SK-N-SH (cell line): ENCODE measurements at regions not wholly inside any gene's neighbourhood (a gene's known extent, or its start where the extent isn't known, plus 50 kb on each side); places are given as distances from the start of the nearest gene placed in this dataset.
"Not testable (repeated sequence)": the region's sequence is repeated elsewhere in the genome, so short reads cannot be mapped to it uniquely, and the experiment has no call there.

Source experiments
- CTCF ChIA-PET: fragments of 300-600, 350-600 bp; formaldehyde crosslinking; extraction: SDS; loops from one replicate; lab custom pipeline; 2021; lab: Yijun Ruan, JAX
- POLR2A ChIA-PET: fragments of 350-600 bp; sonication (Branson Sonifier 250); formaldehyde crosslinking; extraction: SDS; loops from one replicate; lab custom pipeline; 2020; ENCODE audit warnings: antibody characterized with exemption, inconsistent platforms; lab: Yijun Ruan, JAX
- DNase-seq: peaks from one replicate; pipeline ENCODE4 v3.0.0; 2012
- H2AFZ ChIP-seq: fragments of 200-600 bp; sonication (generic); 2 replicates; pipeline ENCODE4 v1.8.1; 2016; ENCODE audit warnings: antibody characterized with exemption, mild to moderate bottlenecking, low read depth
- H3F3A ChIP-seq: fragments of 200-600 bp; sonication (generic); replicated peaks from 2 replicates; pipeline ENCODE3; 2016; ENCODE audit warnings: antibody characterized with exemption, mild to moderate bottlenecking; ENCODE audit not compliant: insufficient read depth
- H3K27ac ChIP-seq, 2 experiments: fragments of 200-500 bp in 1 of 2; fragments of 200-600 bp in 1 of 2; sonication (Bioruptor generic) in 1 of 2; sonication (generic), shearing (Covaris generic) in 1 of 2; 2 replicates each; pipeline versions ENCODE4 v1.5.1 to v1.6.1; 2014 to 2016; ENCODE audit warnings: low read depth in 2 of 2, inconsistent platforms in 1 of 2, low read length in 1 of 2, mild to moderate bottlenecking in 1 of 2, mixed read lengths in 1 of 2
- H3K27me3 ChIP-seq: fragments of 200-600 bp; sonication (generic), shearing (Covaris generic); 2 replicates; pipeline ENCODE4 v1.6.1; 2016; ENCODE audit warnings: mixed run types; ENCODE audit not compliant: insufficient read depth
- H3K36me3 ChIP-seq, 2 experiments: fragments of 200-500 bp in 1 of 2; fragments of 200-600 bp in 1 of 2; sonication (Bioruptor generic) in 1 of 2; sonication (generic) in 1 of 2; replicated peaks in 1 of 2; 2 replicates each; pipeline versions ENCODE3 to v1.5.1; 2014 to 2016; ENCODE audit warnings: low read length in 1 of 2, mild to moderate bottlenecking in 1 of 2; ENCODE audit not compliant: insufficient read depth in 2 of 2, control insufficient read depth in 1 of 2
- H3K4me1 ChIP-seq, 2 experiments: fragments of 200-500 bp in 1 of 2; fragments of 200-600 bp in 1 of 2; sonication (Bioruptor generic) in 1 of 2; sonication (generic), shearing (Covaris generic) in 1 of 2; 2 replicates each; pipeline versions ENCODE4 v1.5.1 to v1.6.1; 2014 to 2016; ENCODE audit warnings: low read depth in 1 of 2, low read length in 1 of 2, mixed run types in 1 of 2; ENCODE audit not compliant: insufficient read depth in 2 of 2, control insufficient read depth in 1 of 2
- H3K4me2 ChIP-seq: fragments of 200-600 bp; sonication (generic), shearing (Covaris generic); 2 replicates; pipeline ENCODE4 v1.6.1; 2017; ENCODE audit warnings: mixed run types
- H3K4me3 ChIP-seq, 2 experiments: fragments of 200-500 bp in 1 of 2; fragments of 200-600 bp in 1 of 2; sonication (Bioruptor generic) in 1 of 2; sonication (generic), shearing (Covaris generic) in 1 of 2; 2 replicates each; pipeline versions ENCODE4 v1.5.1 to v1.8.1; 2014 to 2016; ENCODE audit warnings: low read depth in 2 of 2, inconsistent platforms in 1 of 2, low read length in 1 of 2, mild to moderate bottlenecking in 1 of 2, mixed read lengths in 1 of 2, moderate library complexity in 1 of 2
- H3K79me2 ChIP-seq: fragments of 200-600 bp; sonication (generic); 2 replicates; pipeline ENCODE4 v1.8.1; 2017; ENCODE audit warnings: mild to moderate bottlenecking; ENCODE audit not compliant: insufficient read depth
- H3K9ac ChIP-seq: fragments of 200-600 bp; sonication (generic); 2 replicates; pipeline ENCODE4 v1.6.1; 2017; ENCODE audit warnings: mixed run types
- H3K9me2 ChIP-seq: fragments of 200-600 bp; sonication (generic); 2 replicates; pipeline ENCODE4 v1.6.1; 2017; ENCODE audit warnings: mixed run types
- H3K9me3 ChIP-seq: fragments of 200-600 bp; sonication (generic); 2 replicates; pipeline ENCODE4 v1.6.1; 2017; ENCODE audit warnings: mixed run types, mild to moderate bottlenecking, moderate library complexity
- H4K20me1 ChIP-seq: fragments of 200-600 bp; sonication (generic); 2 replicates; pipeline ENCODE4 v1.6.1; 2017; ENCODE audit warnings: mild to moderate bottlenecking, mixed run types; ENCODE audit not compliant: insufficient read depth
- ELF1 ChIP-seq: IDR thresholded peaks from 2 replicates; pipeline ENCODE4 v1.4.0; 2012
- GATA2 ChIP-seq: sonication (generic); formaldehyde crosslinking; IDR thresholded peaks from 2 replicates; pipeline ENCODE4 v1.5.0; 2020; ENCODE audit warnings: mild to moderate bottlenecking, missing genetic modification reagents
- JUND ChIP-seq: IDR thresholded peaks from 2 replicates; pipeline ENCODE4 v1.4.0; 2012
- RAD21 ChIP-seq: IDR thresholded peaks from 2 replicates; pipeline ENCODE4 v1.6.1; 2012; ENCODE audit warnings: mild to moderate bottlenecking, low read length
- RCOR1 ChIP-seq: fragments of 150-350 bp; IDR thresholded peaks from 2 replicates; pipeline ENCODE4 v1.6.1; 2017; ENCODE audit warnings: antibody characterized with exemption, low read length
- RFX5 ChIP-seq: IDR thresholded peaks from 2 replicates; pipeline ENCODE4 v1.6.1; 2012; ENCODE audit warnings: mild to moderate bottlenecking, improper control_type of control experiment, low read length
- RXRA ChIP-seq: IDR thresholded peaks from 2 replicates; pipeline ENCODE4 v1.4.0; 2012; ENCODE audit warnings: low read depth, mild to moderate bottlenecking, borderline replicate concordance
- TAF1 ChIP-seq: IDR thresholded peaks from 2 replicates; pipeline ENCODE4 v1.6.1; 2012; ENCODE audit warnings: low read depth, mild to moderate bottlenecking, low read length, moderate library complexity, borderline replicate concordance
- TEAD4 ChIP-seq: IDR thresholded peaks from 2 replicates; pipeline ENCODE4 v1.4.0; 2012; ENCODE audit warnings: mild to moderate bottlenecking, borderline replicate concordance; ENCODE audit not compliant: insufficient read depth
- WGBS: methylation state at CpG from one replicate; pipeline ENCODE4 v1.1.6; 2017; ENCODE audit warnings: low lambda C conversion rate; 5-methylcytosine and 5-hydroxymethylcytosine counted together
- TF ChIP-seq, protein P1 (sequence below): IDR thresholded peaks from 2 replicates; pipeline ENCODE4; 2012
- TF ChIP-seq, protein P2 (sequence below): IDR thresholded peaks from 2 replicates; pipeline ENCODE4 v1.4.0; 2012; ENCODE audit warnings: low read depth
- TF ChIP-seq, protein P3 (sequence below): fragments of 150-350 bp; IDR thresholded peaks from 2 replicates; pipeline ENCODE4 v1.6.1; 2017; ENCODE audit warnings: antibody characterized with exemption, low read length, low read depth, borderline replicate concordance
- TF ChIP-seq, protein P4 (sequence below): IDR thresholded peaks from 2 replicates; pipeline ENCODE4 v1.6.1; 2012; ENCODE audit warnings: mild to moderate bottlenecking, low read depth, low read length, moderate library complexity

DNA sequence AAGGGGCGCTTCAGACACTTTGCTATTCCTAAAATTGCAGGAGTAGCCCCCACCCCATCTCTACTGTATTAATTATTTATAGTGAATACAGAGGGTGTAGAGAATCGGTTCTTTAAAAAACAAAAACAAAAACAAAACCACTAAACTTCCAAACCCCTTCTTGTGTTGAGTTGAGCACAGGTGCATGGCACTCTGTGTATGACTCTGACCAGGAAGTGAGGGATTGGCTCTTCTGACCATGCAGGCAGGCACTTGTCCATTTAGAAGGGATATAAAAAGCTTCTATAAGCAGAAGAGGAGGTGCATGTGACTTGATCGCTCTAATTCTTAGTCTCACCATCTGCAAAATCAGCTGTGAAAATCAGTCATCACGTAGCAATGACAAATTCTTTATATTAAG is 108.0 kb upstream of the PRSS1 start:
- H3K9me3 ChIP-seq, H4K20me1 ChIP-seq, H2AFZ ChIP-seq, H3K9me2 ChIP-seq, DNase-seq, H3K4me2 ChIP-seq, H3K27ac ChIP-seq, H3F3A ChIP-seq, H3K36me3 ChIP-seq, H3K9ac ChIP-seq, H3K4me3 ChIP-seq, POLR2A ChIA-PET, H3K79me2 ChIP-seq: not testable (repeated sequence)
- WGBS: 26% methylated on average over 4 of the region's 4 CpGs
- Histone ChIP-seq H3K27me3 (peaks cover 16% of the 10 kb centered on the region; the same call in 1 of the 2 replicates), H3K4me1 (peaks cover 0 to 17% of the 10 kb centered on the region in 2 experiments; a peak in 2 of 4 replicates)
- CTCF ChIA-PET: interaction anchor here (1.0 to 7.0 kb wide), 7 partner anchors 10 to 225 kb away, joined by 3 to 37 read pairs (median 6); no protein-coding TSS in a partner anchor

DNA sequence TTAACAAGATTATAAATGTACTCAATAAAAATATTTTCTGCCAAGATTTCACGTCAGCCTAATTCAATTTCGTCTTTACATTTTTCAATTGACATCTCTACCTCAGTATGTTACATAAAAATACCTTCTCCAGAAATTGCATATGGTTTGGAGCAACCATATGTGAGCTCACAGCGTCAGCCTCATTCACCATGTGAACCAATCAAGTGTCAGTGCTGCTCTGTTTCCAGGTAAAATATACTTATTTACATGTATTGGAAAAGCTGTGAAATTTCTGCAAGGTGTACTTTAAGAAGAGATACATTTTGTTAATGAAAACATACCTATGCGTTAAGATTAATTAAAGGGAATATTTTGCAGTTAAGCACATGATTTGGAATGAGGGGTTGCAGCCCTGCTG is 110.7 kb upstream of the PRSS1 start:
- Histone ChIP-seq H3K4me1 (no peaks in the 10 kb centered on the region), H3K4me3 (no peak overlapping the region), H4K20me1 (no peaks in the 10 kb centered on the region), H3K79me2 (no peaks in the 10 kb centered on the region), H3K9me2 (no peaks in the 10 kb centered on the region), H3K27ac (no peak overlapping the region), H3K27me3 (peaks cover 9% of the 10 kb centered on the region; the same call in 1 of the 2 replicates), H2AFZ (no peak overlapping the region), H3K9me3 (no peaks in the 10 kb centered on the region), H3K9ac (no peak overlapping the region), H3F3A (no peaks in the 10 kb centered on the region), H3K36me3 (no peaks in the 10 kb centered on the region), H3K4me2 (no peak overlapping the region)
- ChIA-PET CTCF (interaction anchor here (2.4 to 11.2 kb wide), 3 partner anchors 7 to 147 kb away, joined by 5 to 488 read pairs (median 148); no protein-coding TSS in a partner anchor), POLR2A (no interaction called here)
- WGBS: 50% methylated on average over 4 of the region's 4 CpGs
- TF ChIP-seq RFX5 (peak; percentile 75; the same call in 1 of the 2 replicates), TEAD4 (no peak)
- DNase-seq: no peak

DNA sequence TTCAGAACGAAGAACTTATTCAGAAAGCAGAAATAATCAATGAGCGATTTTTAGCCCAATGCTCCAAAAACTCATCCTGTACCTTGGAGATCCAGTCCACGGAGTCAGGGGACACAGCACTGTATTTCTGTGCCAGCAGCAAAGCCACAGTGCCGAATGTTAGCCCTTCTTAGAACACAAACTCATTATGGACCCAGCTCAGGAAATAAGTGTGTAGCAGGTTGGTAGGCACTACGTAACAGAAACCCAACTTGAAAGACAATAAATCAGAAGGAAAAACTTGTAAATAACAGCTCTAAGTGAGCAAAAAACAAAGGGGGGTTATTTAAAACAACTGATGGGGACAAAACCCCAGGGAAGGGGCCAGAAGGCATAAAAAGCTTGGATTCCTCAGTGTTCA is 112.0 kb upstream of the PRSS1 start:
- H3K4me3 ChIP-seq: no peak overlapping the region
- no peaks in the 10 kb centered on the region; a peak in 1 of 4 replicates for H3K4me1 ChIP-seq
- H2AFZ ChIP-seq: no peak overlapping the region
- no peaks in the 10 kb centered on the region for H4K20me1 ChIP-seq
- H3K9me2 ChIP-seq: no peaks in the 10 kb centered on the region
- no peaks in the 10 kb centered on the region for H3K36me3 ChIP-seq
- H3K27me3 ChIP-seq: peaks cover 15% of the 10 kb centered on the region; the same call in 1 of the 2 replicates
- TF ChIP-seq, protein P1, sequence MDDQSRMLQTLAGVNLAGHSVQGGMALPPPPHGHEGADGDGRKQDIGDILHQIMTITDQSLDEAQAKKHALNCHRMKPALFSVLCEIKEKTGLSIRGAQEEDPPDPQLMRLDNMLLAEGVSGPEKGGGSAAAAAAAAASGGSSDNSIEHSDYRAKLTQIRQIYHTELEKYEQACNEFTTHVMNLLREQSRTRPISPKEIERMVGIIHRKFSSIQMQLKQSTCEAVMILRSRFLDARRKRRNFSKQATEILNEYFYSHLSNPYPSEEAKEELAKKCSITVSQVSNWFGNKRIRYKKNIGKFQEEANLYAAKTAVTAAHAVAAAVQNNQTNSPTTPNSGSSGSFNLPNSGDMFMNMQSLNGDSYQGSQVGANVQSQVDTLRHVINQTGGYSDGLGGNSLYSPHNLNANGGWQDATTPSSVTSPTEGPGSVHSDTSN: no peak
- TF ChIP-seq, protein P2, sequence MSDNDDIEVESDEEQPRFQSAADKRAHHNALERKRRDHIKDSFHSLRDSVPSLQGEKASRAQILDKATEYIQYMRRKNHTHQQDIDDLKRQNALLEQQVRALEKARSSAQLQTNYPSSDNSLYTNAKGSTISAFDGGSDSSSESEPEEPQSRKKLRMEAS: no peak
- TF ChIP-seq RAD21 (no peak), TAF1 (no peak), GATA2 (CRISPR knock-in tag) (no peak), RXRA (no peak), TEAD4 (no peak), ELF1 (no peak), RCOR1 (no peak), JUND (no peak)
- TF ChIP-seq, protein P3, sequence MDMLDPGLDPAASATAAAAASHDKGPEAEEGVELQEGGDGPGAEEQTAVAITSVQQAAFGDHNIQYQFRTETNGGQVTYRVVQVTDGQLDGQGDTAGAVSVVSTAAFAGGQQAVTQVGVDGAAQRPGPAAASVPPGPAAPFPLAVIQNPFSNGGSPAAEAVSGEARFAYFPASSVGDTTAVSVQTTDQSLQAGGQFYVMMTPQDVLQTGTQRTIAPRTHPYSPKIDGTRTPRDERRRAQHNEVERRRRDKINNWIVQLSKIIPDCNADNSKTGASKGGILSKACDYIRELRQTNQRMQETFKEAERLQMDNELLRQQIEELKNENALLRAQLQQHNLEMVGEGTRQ: no peak
- TF ChIP-seq, protein P4, sequence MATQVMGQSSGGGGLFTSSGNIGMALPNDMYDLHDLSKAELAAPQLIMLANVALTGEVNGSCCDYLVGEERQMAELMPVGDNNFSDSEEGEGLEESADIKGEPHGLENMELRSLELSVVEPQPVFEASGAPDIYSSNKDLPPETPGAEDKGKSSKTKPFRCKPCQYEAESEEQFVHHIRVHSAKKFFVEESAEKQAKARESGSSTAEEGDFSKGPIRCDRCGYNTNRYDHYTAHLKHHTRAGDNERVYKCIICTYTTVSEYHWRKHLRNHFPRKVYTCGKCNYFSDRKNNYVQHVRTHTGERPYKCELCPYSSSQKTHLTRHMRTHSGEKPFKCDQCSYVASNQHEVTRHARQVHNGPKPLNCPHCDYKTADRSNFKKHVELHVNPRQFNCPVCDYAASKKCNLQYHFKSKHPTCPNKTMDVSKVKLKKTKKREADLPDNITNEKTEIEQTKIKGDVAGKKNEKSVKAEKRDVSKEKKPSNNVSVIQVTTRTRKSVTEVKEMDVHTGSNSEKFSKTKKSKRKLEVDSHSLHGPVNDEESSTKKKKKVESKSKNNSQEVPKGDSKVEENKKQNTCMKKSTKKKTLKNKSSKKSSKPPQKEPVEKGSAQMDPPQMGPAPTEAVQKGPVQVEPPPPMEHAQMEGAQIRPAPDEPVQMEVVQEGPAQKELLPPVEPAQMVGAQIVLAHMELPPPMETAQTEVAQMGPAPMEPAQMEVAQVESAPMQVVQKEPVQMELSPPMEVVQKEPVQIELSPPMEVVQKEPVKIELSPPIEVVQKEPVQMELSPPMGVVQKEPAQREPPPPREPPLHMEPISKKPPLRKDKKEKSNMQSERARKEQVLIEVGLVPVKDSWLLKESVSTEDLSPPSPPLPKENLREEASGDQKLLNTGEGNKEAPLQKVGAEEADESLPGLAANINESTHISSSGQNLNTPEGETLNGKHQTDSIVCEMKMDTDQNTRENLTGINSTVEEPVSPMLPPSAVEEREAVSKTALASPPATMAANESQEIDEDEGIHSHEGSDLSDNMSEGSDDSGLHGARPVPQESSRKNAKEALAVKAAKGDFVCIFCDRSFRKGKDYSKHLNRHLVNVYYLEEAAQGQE: no peak
- no peak for DNase-seq
- H3K9ac ChIP-seq: no peak overlapping the region
- no peaks in the 10 kb centered on the region for H3K79me2 ChIP-seq
- no peaks in the 10 kb centered on the region for H3K9me3 ChIP-seq
- ChIA-PET CTCF (interaction anchor here (0.9 to 11.2 kb wide), 11 partner anchors 8 to 230 kb away, joined by 3 to 488 read pairs (median 5); no protein-coding TSS in a partner anchor), POLR2A (no interaction called here)
- WGBS: 38% methylated on average over 5 of the region's 5 CpGs
- peaks cover 4% of the 10 kb centered on the region for H3F3A ChIP-seq
- H3K4me2 ChIP-seq: no peak overlapping the region
- H3K27ac ChIP-seq: no peak overlapping the region
